Stimulated activated CD8-positive, alpha-beta memory T cell treated with anti-CD3 and anti-CD28 coated beads, Interleukin-7, amount 100 ng/mL, for 4 hours (primary cell): ENCODE measurements at regions not wholly inside any gene's neighbourhood (a gene's known extent, or its start where the extent isn't known, plus 50 kb on each side); places are given as distances from the start of the nearest gene placed in this dataset.

Experiments
- DNase-seq, 2 donors: peaks; one replicate each; pipeline ENCODE4 v3.0.0-alpha.2; 2020; ENCODE audit warnings: low read depth in 2 of 2

- no peak for DNase-seq
Observed at GRCh38 chr13:110097013-110097412, 209.9 kb downstream of the COL4A1 start.

GRCh38 chr13:110092831-110093247, 214.1 kb downstream of the COL4A1 start:
- no peak for DNase-seq

DNA sequence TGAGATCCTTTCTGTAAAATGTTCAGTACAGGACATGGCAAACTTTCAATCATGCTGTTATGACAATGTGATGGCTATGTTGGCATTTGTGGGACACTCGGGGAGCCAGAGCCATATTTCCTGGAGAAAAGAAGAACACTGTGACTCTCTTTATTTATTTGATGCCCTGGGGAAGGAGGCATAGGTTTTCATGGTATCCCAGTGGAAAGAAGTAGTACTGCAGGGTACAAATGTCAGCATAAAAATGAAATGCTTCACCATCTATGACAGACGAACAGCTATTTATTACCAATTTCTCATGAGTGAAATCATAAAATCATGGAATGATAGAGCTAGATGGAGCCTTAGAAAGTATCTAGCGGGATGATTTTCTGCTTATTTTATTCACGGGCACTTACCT, 217.1 kb downstream of the COL4A1 start:
- no peak for DNase-seq

DNA sequence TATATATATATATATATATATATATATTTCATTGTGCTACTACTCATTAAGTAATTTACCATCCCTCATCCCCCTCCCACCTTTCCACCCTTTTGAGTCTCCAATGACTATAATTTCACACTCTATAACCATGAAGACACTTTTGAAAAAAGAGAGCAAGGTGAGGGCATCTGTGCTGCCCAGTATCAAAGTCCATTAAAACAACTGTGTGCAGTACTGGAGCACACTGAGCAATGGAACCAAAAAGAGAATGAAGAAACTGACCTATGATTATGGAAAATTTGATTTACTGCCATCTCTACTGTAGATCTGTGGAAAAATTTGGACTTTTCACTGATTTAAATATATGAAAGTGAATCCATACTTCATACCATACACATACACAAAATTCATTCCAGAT, 217.9 kb downstream of the COL4A1 start:
- DNase-seq, result no peak

DNA sequence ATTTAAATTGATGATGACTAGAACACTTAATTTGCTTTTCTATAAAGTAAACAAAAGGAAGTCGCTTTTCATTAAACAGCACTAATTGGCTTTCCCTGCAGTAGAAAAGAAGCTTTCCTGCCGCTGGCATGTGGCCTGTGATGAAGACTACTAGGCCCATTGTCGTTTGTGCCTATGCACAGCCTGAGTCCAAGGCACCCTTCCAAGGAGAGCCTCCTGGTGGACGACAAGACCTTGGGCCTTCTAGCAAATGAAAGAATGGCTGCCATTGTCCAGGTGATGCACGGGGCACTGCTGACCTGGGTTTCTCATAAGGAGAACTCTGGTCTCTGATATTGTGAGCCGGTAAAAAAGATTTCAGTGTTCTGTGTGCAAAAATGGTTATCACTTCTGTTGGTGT, 233.0 kb downstream of the COL4A1 start:
- no peak for DNase-seq

DNA sequence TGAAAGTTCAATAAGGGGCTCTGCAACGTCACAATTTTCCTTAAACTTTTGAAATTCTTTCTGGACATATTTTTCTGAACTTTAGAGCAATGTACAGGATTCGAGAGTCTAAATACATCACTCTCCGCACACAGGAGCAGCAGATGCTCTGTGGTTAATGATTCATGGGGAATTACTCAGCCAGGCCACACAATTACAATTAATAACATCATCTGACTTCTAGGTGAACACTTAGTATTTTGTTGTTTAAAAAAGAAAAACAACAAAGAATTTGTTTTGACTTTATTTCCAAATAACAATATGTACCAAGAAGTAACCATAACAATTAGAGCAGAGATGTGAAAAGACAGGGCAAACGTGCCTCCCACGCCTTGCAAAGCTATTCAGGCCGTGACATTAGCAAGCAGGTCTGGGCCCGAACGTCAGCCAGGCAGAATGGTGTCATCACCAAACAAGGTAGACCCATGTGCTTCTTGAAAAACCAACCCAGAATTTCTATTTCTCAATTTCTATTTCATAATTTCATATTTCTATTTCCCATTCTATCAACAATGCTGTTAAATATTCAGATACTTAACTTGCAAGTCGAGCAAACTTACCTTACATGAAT, 236.3 kb downstream of the COL4A1 start:
- no peak for DNase-seq

- DNase-seq, result no peak
Observed at GRCh38 chr13:110070046-110070445, 236.9 kb downstream of the COL4A1 start.

GRCh38 chr13:110068176-110068473, 238.8 kb downstream of the COL4A1 start:
- DNase-seq, result no peak

- no peak for DNase-seq
Observed at GRCh38 chr13:110067355-110068175, 239.4 kb downstream of the COL4A1 start.

DNA sequence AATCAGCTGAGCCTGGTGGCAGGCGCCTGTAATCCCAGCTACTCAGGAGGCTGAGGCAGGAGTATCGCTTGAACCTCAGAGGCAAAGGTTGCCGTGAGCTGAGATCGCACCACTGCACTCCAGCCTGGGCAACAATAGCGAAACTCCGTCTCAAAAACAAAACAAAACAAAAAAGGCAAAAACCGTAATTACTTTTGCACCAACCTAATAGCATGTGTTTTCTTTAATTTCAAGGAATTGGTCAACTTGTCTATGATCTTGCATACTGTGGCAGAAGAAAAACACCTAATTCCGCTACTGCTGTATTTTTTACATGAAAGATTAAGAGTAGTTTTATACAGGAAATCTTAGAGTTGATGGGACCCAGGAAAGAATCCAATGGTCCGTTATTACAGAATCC, 241.2 kb downstream of the COL4A1 start:
- no peak for DNase-seq

DNA sequence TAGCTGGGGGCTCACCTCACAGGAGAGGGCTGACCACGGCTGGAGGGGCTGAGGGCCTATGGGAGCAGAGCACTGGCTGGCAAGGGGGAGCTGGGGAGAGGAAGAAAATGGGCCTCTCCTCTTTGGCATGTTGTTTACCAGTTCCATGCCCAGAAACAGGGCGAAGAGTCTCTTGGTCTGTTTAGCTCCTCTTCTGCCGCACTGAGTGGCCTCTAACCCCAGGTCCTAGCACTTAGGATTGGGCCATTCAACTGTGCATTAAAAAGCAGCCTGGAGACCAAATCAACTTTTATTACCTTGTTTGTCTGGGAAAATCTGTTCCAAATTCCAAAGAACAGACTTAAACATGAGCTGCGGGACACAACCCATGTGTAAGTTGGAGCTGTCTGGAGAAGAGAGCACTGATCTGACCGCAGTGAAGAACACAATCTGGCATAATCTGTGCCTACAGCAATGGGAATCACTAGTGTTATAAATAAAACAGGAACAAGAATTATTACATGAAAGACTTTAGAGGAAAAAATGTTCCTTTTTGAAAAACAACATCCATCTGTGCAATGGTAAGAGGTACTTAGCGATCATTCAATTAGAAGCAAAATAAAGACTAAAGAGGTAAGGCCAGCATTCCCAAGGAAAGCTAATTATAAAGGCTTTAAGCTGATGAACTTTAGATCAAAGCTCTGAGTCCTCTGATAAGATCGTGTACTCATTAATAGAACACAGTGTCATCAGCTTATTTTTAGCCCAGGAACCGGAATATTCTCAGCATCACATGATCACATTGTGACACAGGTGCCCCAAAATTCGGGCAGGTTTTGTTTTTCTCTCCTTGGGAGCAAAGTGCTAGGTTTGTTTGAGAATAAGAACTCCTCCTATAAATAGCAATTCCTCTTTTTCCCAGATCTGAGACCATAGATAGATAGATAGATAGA, 243.2 kb downstream of the COL4A1 start:
- no peak for DNase-seq

DNA sequence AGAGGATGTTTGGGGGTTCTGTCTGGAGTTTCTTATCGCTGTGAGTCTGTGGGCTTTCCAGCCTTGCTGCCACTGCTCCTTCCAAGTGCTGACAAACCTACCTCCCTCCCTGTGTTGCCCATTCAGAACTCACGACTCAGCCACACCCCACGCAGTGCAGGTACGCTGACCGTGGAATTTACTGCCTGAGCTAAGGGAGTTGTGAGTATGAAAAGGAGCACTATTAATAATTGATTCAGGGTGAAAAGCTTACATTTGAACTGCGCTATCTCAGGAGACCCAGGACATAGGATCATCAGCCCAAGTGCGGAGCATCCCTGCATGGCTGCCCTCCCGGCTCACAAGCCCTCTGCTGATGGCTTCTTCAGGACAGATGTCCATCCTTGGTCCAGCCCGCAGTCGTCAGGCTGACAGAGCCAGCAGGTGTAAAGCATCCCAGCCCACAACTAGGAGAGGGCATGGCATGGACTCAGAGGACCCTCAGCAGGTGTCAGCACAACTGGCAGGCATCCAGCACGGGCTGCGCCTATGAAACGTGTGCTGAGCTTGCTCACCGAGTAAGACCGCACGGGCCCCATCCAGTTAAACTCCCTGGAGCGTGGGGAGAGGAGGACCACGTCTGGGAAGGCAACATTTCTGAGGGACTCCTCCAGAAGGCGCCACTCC, 244.0 kb downstream of the COL4A1 start:
- no peak for DNase-seq

GRCh38 chr13:110062077-110062776, 244.7 kb downstream of the COL4A1 start:
- DNase-seq, result no peak

DNA sequence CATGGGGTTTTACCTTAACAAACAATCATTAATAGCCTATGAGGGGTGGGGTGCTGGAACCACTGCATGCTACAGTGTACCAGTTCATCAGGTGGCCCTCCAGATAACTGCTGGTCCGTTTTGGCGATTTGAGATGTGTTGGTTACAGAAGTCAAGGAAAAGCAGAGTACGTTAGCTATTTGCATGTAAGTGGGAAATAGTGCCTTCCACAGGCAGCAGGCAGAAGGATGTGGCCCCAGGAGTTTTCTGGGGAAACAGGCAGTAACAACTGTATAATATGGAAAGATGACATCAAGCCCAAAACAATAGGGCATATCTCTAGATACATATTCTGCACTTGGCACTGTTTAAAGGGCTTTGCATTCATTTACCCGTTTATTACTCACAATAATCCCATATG, 245.7 kb downstream of the COL4A1 start:
- DNase-seq, result no peak

- no peak for DNase-seq
Observed at GRCh38 chr13:110057052-110057451, 249.9 kb downstream of the COL4A1 start.

DNA sequence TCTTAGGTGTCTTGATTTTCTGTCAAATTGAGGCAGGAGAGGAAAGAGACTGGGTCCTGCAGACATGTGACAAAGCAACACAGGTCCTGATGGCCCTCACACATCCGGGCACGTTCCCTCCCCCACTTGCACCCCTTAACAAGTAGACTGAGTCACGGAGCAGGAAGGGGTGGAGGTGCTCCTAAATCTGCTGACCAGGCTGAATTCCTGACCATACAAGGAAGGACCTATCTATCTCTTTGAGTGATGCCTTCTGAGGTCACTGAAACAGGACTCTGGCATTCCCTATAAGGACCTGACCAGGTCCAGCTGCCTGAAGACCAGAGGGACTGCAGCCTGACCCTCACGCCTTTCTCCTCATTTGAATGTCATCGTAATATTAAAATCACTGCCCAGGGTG, 250.3 kb downstream of the COL4A1 start:
- no peak for DNase-seq

GRCh38 chr13:110055089-110055488, 251.9 kb downstream of the COL4A1 start:
- DNase-seq, result no peak

GRCh38 chr13:110054041-110054440, 252.9 kb downstream of the COL4A1 start:
- no peak for DNase-seq

GRCh38 chr13:110047496-110047895, 259.5 kb downstream of the COL4A1 start:
- no peak for DNase-seq

DNA sequence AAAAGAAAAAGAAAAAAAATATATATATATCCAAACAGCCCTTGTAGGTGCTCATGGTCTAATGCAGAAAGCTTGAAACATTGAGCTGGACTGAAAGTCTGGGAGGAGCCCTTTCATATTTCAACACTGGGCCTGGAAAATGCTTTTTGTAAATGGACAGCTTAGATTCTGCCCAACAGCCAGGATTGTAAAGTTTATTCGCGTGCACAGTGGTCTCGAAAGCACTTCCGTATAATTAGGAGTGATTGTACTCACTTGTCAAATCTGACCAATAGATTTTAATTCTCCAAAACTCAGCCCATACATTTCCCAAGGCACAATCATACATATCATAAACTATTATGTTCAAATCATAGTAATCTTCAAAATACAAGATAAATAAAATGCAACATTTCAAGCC, 260.1 kb downstream of the COL4A1 start:
- DNase-seq, result no peak

GRCh38 chr13:110045919-110046318, 259.5 kb upstream of the IRS2 start:
- no peak for DNase-seq
